OCI-LY7 (cell line): ENCODE measurements at regions not wholly inside any gene's neighbourhood (a gene's known extent, or its start where the extent isn't known, plus 50 kb on each side); places are given as distances from the start of the nearest gene placed in this dataset.

Source experiments
- CTCF ChIP-seq: fragments of 200-600 bp; sonication (generic); conservative IDR thresholded peaks from 2 replicates; pipeline ENCODE4 v1.5.1; 2014; ENCODE audit warnings: mild to moderate bottlenecking, antibody characterized with exemption, low read length, moderate library complexity, mixed read lengths
- EZH2phosphoT487 ChIP-seq: fragments of 200-600 bp; sonication (generic); IDR thresholded peaks from 2 replicates; pipeline ENCODE4 v1.6.1; 2018; ENCODE audit warnings: low read depth, borderline replicate concordance, mild to moderate bottlenecking, mixed run types, antibody characterized with exemption, low read length, moderate library complexity, mixed read lengths

DNA sequence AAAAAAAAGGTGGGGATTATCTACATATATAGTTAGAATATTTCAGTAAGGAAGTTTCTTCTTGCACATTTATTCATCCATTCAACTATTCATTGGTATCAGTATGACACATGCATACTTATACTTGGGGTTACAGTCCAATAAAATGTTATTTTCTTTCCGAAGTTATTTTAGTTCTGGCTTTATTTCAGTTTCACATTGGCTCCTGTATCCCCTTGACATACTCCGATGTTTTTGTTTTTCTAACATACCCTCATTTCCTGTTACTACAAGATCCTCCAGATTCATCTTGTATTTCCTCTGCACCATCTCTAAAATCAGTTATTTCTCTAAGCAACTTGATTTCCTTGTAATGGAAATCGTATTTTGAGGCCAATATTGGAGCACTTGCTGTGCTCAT lies 435.5 kb upstream of the MON1B start:
- TF ChIP-seq CTCF = no peak
- TF ChIP-seq EZH2phosphoT487 = no peak
